ENCODE measurements at regions not wholly inside any gene's neighbourhood (a gene's known extent, or its start where the extent isn't known, plus 50 kb on each side); places are given as distances from the start of the nearest gene placed in this dataset.
"Not testable (repeated sequence)": the region's sequence is repeated elsewhere in the genome, so short reads cannot be mapped to it uniquely, and the experiment has no call there.

DNA sequence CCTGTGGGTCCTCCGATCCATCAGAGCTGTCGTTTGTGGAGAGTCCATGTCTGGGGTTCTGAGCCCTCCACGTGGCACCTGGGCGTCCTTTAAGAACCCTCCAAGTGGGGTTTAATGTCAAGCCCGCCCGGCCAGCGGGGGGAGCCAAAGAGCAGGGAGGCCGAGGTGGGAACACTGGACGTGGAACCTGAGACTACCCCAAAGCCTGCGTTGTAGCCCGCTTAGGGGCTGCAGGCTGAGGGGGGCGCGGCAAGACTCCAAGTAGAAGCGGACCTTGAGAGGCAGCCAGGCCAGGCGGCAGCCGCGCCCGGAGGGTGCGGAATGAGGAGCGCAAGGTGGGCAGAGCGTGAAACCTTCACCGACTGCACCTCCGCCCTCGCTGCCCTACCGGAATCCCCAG is 126.2 kb upstream of the ATP10A start (continued):
- TF ChIP-seq, protein P1, sequence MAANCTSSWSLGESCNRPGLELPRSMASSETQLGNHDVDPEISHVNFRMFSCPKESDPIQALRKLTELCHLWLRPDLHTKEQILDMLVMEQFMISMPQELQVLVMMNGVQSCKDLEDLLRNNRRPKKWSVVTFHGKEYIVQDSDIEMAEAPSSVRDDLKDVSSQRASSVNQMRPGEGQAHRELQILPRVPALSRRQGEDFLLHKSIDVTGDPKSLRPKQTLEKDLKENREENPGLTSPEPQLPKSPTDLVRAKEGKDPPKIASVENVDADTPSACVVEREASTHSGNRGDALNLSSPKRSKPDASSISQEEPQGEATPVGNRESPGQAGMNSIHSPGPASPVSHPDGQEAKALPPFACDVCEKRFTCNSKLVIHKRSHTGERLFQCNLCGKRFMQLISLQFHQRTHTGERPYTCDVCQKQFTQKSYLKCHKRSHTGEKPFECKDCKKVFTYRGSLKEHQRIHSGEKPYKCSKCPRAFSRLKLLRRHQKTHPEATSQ (tag by site-specific recombination; IDR thresholded peaks at IDR 0.05), result no peak
- TF ChIP-seq ZNF148 (tag by site-specific recombination; IDR thresholded peaks at IDR 0.05; ENCODE audit: borderline replicate concordance) (no peak), ZNF501 (tag by site-specific recombination; IDR thresholded peaks at IDR 0.05) (no peak), ZNF248 (tag by site-specific recombination; IDR thresholded peaks at IDR 0.05) (no peak)

DNA sequence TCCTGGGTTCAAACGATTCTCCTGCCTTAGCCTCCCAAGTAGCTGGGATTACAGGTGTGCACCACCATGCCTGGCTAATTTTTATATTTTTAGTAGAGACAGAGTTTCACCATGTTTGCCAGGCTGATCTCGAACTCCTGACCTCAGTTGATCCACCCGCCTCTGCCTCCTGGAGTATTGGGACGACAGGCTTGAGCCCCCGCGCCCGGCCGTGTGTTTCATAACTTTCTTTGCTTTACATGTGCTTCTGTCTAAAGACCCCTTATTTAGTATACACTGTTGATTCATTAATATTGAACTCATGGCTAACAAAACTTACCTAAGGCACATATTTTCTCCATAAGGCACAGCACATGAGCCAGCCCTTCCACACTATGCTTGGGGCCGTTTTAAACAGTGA is 125.6 kb upstream of the ATP10A start:
- H3K4me1 ChIP-seq (ENCODE audit: control insufficient read depth, insufficient read depth, low read length), result not testable (repeated sequence)

GRCh38 chr15:25987638-25988037 is 124.5 kb upstream of the ATP10A start:
- Histone ChIP-seq H3K27ac (ENCODE audit: extremely low read depth, low read depth, low read length) (no peak overlapping the region), H3K9me3 (ENCODE audit: control insufficient read depth, insufficient read depth, low read depth, low read length) (no peaks in the 10 kb centered on the region), H3K36me3 (ENCODE audit: control insufficient read depth in 2 of 2, insufficient read depth in 1 of 2, low read length in 2 of 2) (no peaks in the 10 kb centered on the region), H3K4me3 (ENCODE audit: low read depth, low read length) (no peak overlapping the region), H3K4me1 (ENCODE audit: control insufficient read depth, insufficient read depth, low read length) (no peaks in the 10 kb centered on the region)
- POLR2A ChIA-PET, result no interaction called here
- CTCF ChIA-PET, result no interaction called here
- TF ChIP-seq PRDM1 (tag by site-specific recombination; IDR thresholded peaks at IDR 0.05), result no peak

More for the DNA sequence above, 125.6 kb upstream of the ATP10A start:
- H3K36me3 ChIP-seq (ENCODE audit: control insufficient read depth in 2 of 2, insufficient read depth in 1 of 2, low read length in 2 of 2); H3K9me3 ChIP-seq (ENCODE audit: control insufficient read depth, insufficient read depth, low read depth, low read length); H3K27ac ChIP-seq (ENCODE audit: extremely low read depth, low read depth, low read length); POLR2A ChIA-PET; H3K4me3 ChIP-seq (ENCODE audit: low read depth, low read length): not testable (repeated sequence)
- CTCF ChIA-PET, result interaction anchor here (0.7 kb wide), 1 partner anchor 50 kb away, joined by 3 read pairs; no protein-coding TSS in a partner anchor

GRCh38 chr15:25985165-25985564 is 122.0 kb upstream of the ATP10A start:
- no peak for TF ChIP-seq ZNF555 (tag by site-specific recombination; conservative IDR thresholded peaks at IDR 0.05)
- TF ChIP-seq ZXDB (tag by site-specific recombination; IDR thresholded peaks at IDR 0.05), result no peak
- TF ChIP-seq, protein P2, sequence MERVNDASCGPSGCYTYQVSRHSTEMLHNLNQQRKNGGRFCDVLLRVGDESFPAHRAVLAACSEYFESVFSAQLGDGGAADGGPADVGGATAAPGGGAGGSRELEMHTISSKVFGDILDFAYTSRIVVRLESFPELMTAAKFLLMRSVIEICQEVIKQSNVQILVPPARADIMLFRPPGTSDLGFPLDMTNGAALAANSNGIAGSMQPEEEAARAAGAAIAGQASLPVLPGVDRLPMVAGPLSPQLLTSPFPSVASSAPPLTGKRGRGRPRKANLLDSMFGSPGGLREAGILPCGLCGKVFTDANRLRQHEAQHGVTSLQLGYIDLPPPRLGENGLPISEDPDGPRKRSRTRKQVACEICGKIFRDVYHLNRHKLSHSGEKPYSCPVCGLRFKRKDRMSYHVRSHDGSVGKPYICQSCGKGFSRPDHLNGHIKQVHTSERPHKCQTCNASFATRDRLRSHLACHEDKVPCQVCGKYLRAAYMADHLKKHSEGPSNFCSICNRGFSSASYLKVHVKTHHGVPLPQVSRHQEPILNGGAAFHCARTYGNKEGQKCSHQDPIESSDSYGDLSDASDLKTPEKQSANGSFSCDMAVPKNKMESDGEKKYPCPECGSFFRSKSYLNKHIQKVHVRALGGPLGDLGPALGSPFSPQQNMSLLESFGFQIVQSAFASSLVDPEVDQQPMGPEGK (tag by site-specific recombination; IDR thresholded peaks at IDR 0.05), result no peak
- no peak for TF ChIP-seq KLF17 (tag by site-specific recombination; IDR thresholded peaks at IDR 0.05)
- Histone ChIP-seq H3K4me3 (ENCODE audit: low read depth, low read length) (no peak overlapping the region), H3K27ac (ENCODE audit: extremely low read depth, low read depth, low read length) (no peak overlapping the region), H3K9me3 (ENCODE audit: control insufficient read depth, insufficient read depth, low read depth, low read length) (no peaks in the 10 kb centered on the region), H3K36me3 (ENCODE audit: control insufficient read depth in 2 of 2, insufficient read depth in 1 of 2, low read length in 2 of 2) (no peaks in the 10 kb centered on the region), H3K4me1 (ENCODE audit: control insufficient read depth, insufficient read depth, low read length) (no peaks in the 10 kb centered on the region)
- ChIA-PET POLR2A (no interaction called here), CTCF (no interaction called here)

GRCh38 chr15:25982736-25983135 is 119.6 kb upstream of the ATP10A start:
- Histone ChIP-seq H3K36me3 (ENCODE audit: control insufficient read depth in 2 of 2, insufficient read depth in 1 of 2, low read length in 2 of 2) (no peaks in the 10 kb centered on the region), H3K4me3 (ENCODE audit: low read depth, low read length) (no peak overlapping the region), H3K9me3 (ENCODE audit: control insufficient read depth, insufficient read depth, low read depth, low read length) (no peaks in the 10 kb centered on the region), H3K4me1 (ENCODE audit: control insufficient read depth, insufficient read depth, low read length) (no peaks in the 10 kb centered on the region), H3K27ac (ENCODE audit: extremely low read depth, low read depth, low read length) (no peak overlapping the region)
- ChIA-PET POLR2A (no interaction called here), CTCF (no interaction called here)
- TF ChIP-seq ZEB2 (tag by site-specific recombination; IDR thresholded peaks at IDR 0.05) (no peak), ZNF555 (tag by site-specific recombination; conservative IDR thresholded peaks at IDR 0.05) (no peak), ZNF48 (tag by site-specific recombination; IDR thresholded peaks at IDR 0.05) (no peak)
- TF ChIP-seq, protein P3, sequence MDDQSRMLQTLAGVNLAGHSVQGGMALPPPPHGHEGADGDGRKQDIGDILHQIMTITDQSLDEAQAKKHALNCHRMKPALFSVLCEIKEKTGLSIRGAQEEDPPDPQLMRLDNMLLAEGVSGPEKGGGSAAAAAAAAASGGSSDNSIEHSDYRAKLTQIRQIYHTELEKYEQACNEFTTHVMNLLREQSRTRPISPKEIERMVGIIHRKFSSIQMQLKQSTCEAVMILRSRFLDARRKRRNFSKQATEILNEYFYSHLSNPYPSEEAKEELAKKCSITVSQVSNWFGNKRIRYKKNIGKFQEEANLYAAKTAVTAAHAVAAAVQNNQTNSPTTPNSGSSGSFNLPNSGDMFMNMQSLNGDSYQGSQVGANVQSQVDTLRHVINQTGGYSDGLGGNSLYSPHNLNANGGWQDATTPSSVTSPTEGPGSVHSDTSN (CRISPR knock-in tag; IDR thresholded peaks at IDR 0.05), result no peak

All from HEK293 (cell line).